ENCODE measurements at regions not wholly inside any gene's neighbourhood (a gene's known extent, or its start where the extent isn't known, plus 50 kb on each side); places are given as distances from the start of the nearest gene placed in this dataset.

GRCh38 chr5:60077292-60077691 is 183.8 kb upstream of the PDE4D start:
- TF ChIP-seq GATA2 (IDR thresholded peaks at IDR 0.05; ENCODE audit: low read depth, low read length) (no peak), GATA3 (IDR thresholded peaks at IDR 0.05; ENCODE audit: low read depth, low read length) (no peak)

Data from SH-SY5Y (cell line).